ENCODE measurements at regions not wholly inside any gene's neighbourhood (a gene's known extent, or its start where the extent isn't known, plus 50 kb on each side); places are given as distances from the start of the nearest gene placed in this dataset.

DNA sequence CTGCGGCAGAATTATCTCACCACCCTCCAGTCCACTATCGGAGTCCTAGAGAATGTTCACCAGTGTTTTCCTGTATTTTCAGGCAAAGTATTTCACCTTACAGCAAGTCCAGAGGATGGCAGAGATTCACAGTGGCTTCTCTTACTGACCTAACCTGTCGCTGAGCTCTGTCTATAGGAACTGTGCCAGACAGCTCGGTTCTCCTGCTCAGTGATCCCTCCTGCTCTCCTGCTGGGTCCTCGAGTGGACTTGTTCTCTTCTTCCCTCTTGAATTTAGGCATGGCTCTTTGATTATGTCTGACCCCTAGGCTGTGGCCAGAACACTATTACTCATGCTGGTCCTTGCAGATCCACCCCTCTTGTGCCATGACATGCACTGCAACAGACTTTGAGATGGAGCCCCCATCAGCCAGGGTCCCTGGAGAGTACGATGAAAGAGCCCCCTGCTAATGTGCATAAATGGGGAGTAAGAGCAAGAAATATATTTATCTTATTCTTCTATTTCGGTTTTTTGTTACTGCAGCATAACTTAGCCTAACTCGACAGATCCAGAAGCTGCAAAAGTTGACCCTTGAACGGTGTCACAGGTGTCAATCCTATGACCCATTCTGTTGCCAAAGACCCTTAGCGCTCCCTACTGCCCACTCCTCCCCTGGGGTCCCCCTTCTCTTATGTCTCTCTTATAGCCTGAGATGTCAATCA is 439.4 kb downstream of the ZNF536 start:
- no peaks in the 10 kb centered on the region for H3K9me2 ChIP-seq (replicated peaks; ENCODE audit: insufficient read depth, low read length)
- no peak overlapping the region for H3K27ac ChIP-seq (ENCODE audit: low read length)
- peaks cover 5% of the 10 kb centered on the region for H3K27me3 ChIP-seq (replicated peaks; ENCODE audit: insufficient read depth, low read length)
- no peaks in the 10 kb centered on the region for H3K79me2 ChIP-seq (ENCODE audit: low read length)
- TF ChIP-seq, protein P1, sequence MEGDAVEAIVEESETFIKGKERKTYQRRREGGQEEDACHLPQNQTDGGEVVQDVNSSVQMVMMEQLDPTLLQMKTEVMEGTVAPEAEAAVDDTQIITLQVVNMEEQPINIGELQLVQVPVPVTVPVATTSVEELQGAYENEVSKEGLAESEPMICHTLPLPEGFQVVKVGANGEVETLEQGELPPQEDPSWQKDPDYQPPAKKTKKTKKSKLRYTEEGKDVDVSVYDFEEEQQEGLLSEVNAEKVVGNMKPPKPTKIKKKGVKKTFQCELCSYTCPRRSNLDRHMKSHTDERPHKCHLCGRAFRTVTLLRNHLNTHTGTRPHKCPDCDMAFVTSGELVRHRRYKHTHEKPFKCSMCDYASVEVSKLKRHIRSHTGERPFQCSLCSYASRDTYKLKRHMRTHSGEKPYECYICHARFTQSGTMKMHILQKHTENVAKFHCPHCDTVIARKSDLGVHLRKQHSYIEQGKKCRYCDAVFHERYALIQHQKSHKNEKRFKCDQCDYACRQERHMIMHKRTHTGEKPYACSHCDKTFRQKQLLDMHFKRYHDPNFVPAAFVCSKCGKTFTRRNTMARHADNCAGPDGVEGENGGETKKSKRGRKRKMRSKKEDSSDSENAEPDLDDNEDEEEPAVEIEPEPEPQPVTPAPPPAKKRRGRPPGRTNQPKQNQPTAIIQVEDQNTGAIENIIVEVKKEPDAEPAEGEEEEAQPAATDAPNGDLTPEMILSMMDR (IDR thresholded peaks at IDR 0.05; ENCODE audit: low read length): no peak
- TF ChIP-seq EZH2phosphoT487 (IDR thresholded peaks at IDR 0.05; ENCODE audit: low read length) (no peak), EZH2 (optimal IDR thresholded peaks at IDR 0.05; ENCODE audit: low read depth, low read length) (no peak)
- H3K9ac ChIP-seq (ENCODE audit: low read length): no peak overlapping the region
- H2AFZ ChIP-seq (ENCODE audit: low read length): no peak overlapping the region
- no peak for DNase-seq
- no peaks in the 10 kb centered on the region for H3K9me3 ChIP-seq (replicated peaks; ENCODE audit: insufficient read depth, low read length)
- H3K4me1 ChIP-seq (ENCODE audit: low read length): no peaks in the 10 kb centered on the region
- no peaks in the 10 kb centered on the region for H3K36me3 ChIP-seq (replicated peaks; ENCODE audit: insufficient read depth, low read length)
- no peak overlapping the region for H3K4me2 ChIP-seq (ENCODE audit: low read depth, low read length)
- no peaks in the 10 kb centered on the region for H3F3A ChIP-seq (ENCODE audit: insufficient read depth, low read length)
- no peaks in the 10 kb centered on the region for H4K20me1 ChIP-seq (ENCODE audit: insufficient read depth, low read length)
- H3K4me3 ChIP-seq (ENCODE audit: low read length): no peak overlapping the region

DNA sequence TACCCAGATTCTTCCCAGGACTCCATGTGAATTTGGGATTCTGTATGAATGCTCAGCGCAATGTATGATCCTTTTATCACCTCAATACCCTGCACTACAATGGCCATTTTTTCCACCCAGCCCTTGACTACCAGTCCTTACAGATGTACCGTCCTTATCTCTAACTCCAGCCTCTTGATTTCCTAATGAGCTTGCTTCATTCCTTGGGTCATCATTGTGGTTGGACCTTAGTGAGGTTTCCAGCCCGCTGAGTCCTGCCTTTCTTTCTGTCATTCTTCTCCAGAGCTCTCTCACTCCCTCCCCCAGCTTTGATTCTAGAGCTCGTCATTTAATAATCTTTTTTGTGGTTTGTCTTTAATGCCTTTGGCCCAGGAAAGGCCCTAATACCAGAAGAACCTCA is 438.5 kb downstream of the ZNF536 start:
- Histone ChIP-seq H3K79me2 (ENCODE audit: low read length) (no peaks in the 10 kb centered on the region), H3K9ac (ENCODE audit: low read length) (no peak overlapping the region), H3K4me2 (ENCODE audit: low read depth, low read length) (no peak overlapping the region), H2AFZ (ENCODE audit: low read length) (no peak overlapping the region), H4K20me1 (ENCODE audit: insufficient read depth, low read length) (no peaks in the 10 kb centered on the region), H3K27me3 (replicated peaks; ENCODE audit: insufficient read depth, low read length) (peaks cover 5% of the 10 kb centered on the region), H3K27ac (ENCODE audit: low read length) (no peak overlapping the region), H3K4me1 (ENCODE audit: low read length) (no peaks in the 10 kb centered on the region), H3F3A (ENCODE audit: insufficient read depth, low read length) (no peaks in the 10 kb centered on the region), H3K9me2 (replicated peaks; ENCODE audit: insufficient read depth, low read length) (no peaks in the 10 kb centered on the region), H3K36me3 (replicated peaks; ENCODE audit: insufficient read depth, low read length) (no peaks in the 10 kb centered on the region), H3K9me3 (replicated peaks; ENCODE audit: insufficient read depth, low read length) (no peaks in the 10 kb centered on the region), H3K4me3 (ENCODE audit: low read length) (no peak overlapping the region)
- no peak for TF ChIP-seq EZH2 (optimal IDR thresholded peaks at IDR 0.05; ENCODE audit: low read depth, low read length)
- TF ChIP-seq, protein P1 (IDR thresholded peaks at IDR 0.05; ENCODE audit: low read length): no peak
- TF ChIP-seq EZH2phosphoT487 (IDR thresholded peaks at IDR 0.05; ENCODE audit: low read length): no peak
- DNase-seq: no peak

DNA sequence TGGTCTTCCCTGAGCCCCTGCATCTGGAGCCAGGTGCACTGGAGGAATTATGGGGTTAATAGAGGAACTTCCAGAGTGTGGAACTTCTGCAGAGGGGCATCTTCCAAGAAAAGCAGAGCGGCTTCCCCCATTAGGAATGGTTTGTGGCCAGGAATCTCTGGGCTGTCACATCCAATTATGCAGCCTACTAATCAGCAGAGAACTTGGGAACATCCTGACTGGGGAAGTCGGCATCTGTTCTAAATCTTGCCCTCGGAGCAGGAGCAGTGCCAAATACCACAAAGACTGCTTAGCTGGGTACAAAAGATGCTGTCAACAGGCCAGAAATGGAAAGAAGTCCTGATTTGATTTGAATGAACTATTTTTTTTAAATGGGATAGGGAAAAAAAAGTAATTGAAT is 435.1 kb downstream of the ZNF536 start:
- no peaks in the 10 kb centered on the region for H3K36me3 ChIP-seq (replicated peaks; ENCODE audit: insufficient read depth, low read length)
- H3F3A ChIP-seq (ENCODE audit: insufficient read depth, low read length): no peaks in the 10 kb centered on the region
- peaks cover 12% of the 10 kb centered on the region for H3K27me3 ChIP-seq (replicated peaks; ENCODE audit: insufficient read depth, low read length)
- H3K27ac ChIP-seq (ENCODE audit: low read length): no peak overlapping the region
- no peak overlapping the region for H2AFZ ChIP-seq (ENCODE audit: low read length)
- H3K9me3 ChIP-seq (replicated peaks; ENCODE audit: insufficient read depth, low read length): no peaks in the 10 kb centered on the region
- no peak overlapping the region for H3K9ac ChIP-seq (ENCODE audit: low read length)
- no peaks in the 10 kb centered on the region for H3K79me2 ChIP-seq (ENCODE audit: low read length)
- H3K4me1 ChIP-seq (ENCODE audit: low read length): no peaks in the 10 kb centered on the region
- TF ChIP-seq EZH2 (optimal IDR thresholded peaks at IDR 0.05; ENCODE audit: low read depth, low read length): no peak
- TF ChIP-seq, protein P1 (IDR thresholded peaks at IDR 0.05; ENCODE audit: low read length): no peak
- TF ChIP-seq EZH2phosphoT487 (IDR thresholded peaks at IDR 0.05; ENCODE audit: low read length): no peak
- no peak for DNase-seq
- H3K9me2 ChIP-seq (replicated peaks; ENCODE audit: insufficient read depth, low read length): no peaks in the 10 kb centered on the region
- H3K4me3 ChIP-seq (ENCODE audit: low read length): no peak overlapping the region
- no peaks in the 10 kb centered on the region for H4K20me1 ChIP-seq (ENCODE audit: insufficient read depth, low read length)
- H3K4me2 ChIP-seq (ENCODE audit: low read depth, low read length): no peak overlapping the region

All from MM.1S (cell line).